ENCODE measurements at regions not wholly inside any gene's neighbourhood (a gene's known extent, or its start where the extent isn't known, plus 50 kb on each side); places are given as distances from the start of the nearest gene placed in this dataset.
A peak's percentile ranks its signal among the peaks of the same experiment; 100 is the strongest.

DNA sequence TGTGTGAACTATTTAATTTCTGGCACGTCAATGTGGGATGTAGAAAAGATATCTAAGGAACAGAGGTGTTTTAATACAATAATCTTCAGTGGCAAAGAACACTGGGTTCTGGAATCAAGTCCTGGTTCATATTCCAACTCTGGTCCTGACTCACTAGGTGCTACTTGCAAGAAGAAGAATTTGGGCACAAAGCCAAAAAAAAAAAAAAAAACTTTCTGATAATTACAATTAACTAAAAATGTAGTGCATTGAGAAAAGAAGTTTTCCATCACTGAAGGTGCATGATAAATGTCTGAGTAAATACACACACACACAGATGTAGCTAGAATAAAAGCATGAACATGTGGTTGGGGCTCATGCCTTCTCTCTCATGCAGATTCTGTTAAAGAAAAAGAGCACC lies 424.4 kb upstream of the REG3G start:
- intact Hi-C loops (cut with micrococcal nuclease; ENCODE audit: unreplicated experiment) = no loop called here
- ChIA-PET CTCF (ENCODE audit: low intra/inter-chr PET ratio, low total read pairs) (no interaction called here), POLR2A (no interaction called here)
- Histone ChIP-seq H3K36me3 (replicated peaks in 1 of 2; ENCODE audit: control insufficient read depth in 1 of 2, insufficient read depth in 2 of 2, low read length in 2 of 2) (no peaks in the 10 kb centered on the region), H3K4me2 (ENCODE audit: low read depth, low read length) (no peak overlapping the region), H3K4me1 (ENCODE audit: insufficient read depth, low read length) (no peaks in the 10 kb centered on the region), H3K9me3 (ENCODE audit: low read length) (no peaks in the 10 kb centered on the region), H3K9ac (ENCODE audit: insufficient read depth, low read depth, low read length) (no peak overlapping the region), H3K79me2 (ENCODE audit: insufficient read depth, low read length) (no peaks in the 10 kb centered on the region), H4K20me1 (ENCODE audit: insufficient read depth, low read length) (no peaks in the 10 kb centered on the region), H3K27ac (ENCODE audit: extremely low read length, insufficient read depth, low read length) (no peak overlapping the region), H3K4me3 (replicated peaks in 1 of 3; ENCODE audit: insufficient read depth in 1 of 3, low read depth in 2 of 3, low read length in 3 of 3) (no peak overlapping the region), H3K27me3 (ENCODE audit: control insufficient read depth in 1 of 2, insufficient read depth in 2 of 2, low read length in 2 of 2) (no peaks in the 10 kb centered on the region), H2AFZ (ENCODE audit: low read length) (no peak overlapping the region)
- no peak for ATAC-seq
- FAIRE-seq = no peak
- WGBS (ENCODE audit: low lambda C conversion rate) = 3% methylated on average over 1 of the region's 1 CpG
- no TSS peak for BruUV-seq (replicated peaks)
- DNase-seq (ENCODE audit: low spot score) = no peak
- in situ Hi-C loops (cut with HindIII; ENCODE audit: extremely low pct_ligation_motif_present, low pct_unique_long_range_greater_than_20kb) = no loop called here
- no peak for TF ChIP-seq ZZZ3 (CRISPR knock-in tag; IDR thresholded peaks at IDR 0.05; ENCODE audit: borderline replicate concordance)
- TF ChIP-seq HES4 (CRISPR knock-in tag; IDR thresholded peaks at IDR 0.05; ENCODE audit: borderline replicate concordance) = no peak
- 0 out of 2 replicates have a peak, but pooled peaks have one; percentile 53 for TF ChIP-seq LCORL (IDR thresholded peaks at IDR 0.05)
- TF ChIP-seq LCORL (CRISPR knock-in tag; IDR thresholded peaks at IDR 0.05) = no peak

DNA sequence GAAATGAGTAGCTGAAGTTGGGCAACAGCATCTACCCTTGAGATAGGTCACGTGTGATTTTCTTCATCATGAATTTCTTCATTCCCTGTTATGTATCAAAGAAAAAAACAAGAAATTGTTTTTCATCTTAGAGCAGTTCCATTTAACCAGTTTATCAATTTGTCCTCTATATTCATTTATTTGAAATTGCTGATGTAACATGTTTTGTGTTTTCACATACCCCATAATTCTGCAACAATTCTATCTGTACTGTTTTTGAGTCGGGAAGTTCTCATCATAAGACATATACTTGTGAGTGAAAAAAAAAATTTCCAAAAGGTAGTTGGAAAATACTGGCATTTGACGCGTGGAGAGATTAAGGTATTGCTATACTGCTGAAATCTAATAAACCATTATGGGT lies 422.6 kb upstream of the REG3G start:
- 51% methylated on average over 4 of the region's 4 CpGs for WGBS (ENCODE audit: low lambda C conversion rate)

More for the DNA sequence above, 422.6 kb upstream of the REG3G start:
- H3K27ac ChIP-seq (ENCODE audit: extremely low read length, insufficient read depth, low read length) = no peak overlapping the region
- no peak for FAIRE-seq
- H3K36me3 ChIP-seq (replicated peaks in 1 of 2; ENCODE audit: control insufficient read depth in 1 of 2, insufficient read depth in 2 of 2, low read length in 2 of 2) = no peaks in the 10 kb centered on the region
- POLR2A ChIA-PET = no interaction called here
- no peak for DNase-seq (ENCODE audit: low spot score)
- BruUV-seq (replicated peaks) = no TSS peak
- CTCF ChIA-PET (ENCODE audit: low intra/inter-chr PET ratio, low total read pairs) = no interaction called here
- ATAC-seq = no peak
- no peaks in the 10 kb centered on the region for H3K27me3 ChIP-seq (ENCODE audit: control insufficient read depth in 1 of 2, insufficient read depth in 2 of 2, low read length in 2 of 2)
- H3K9ac ChIP-seq (ENCODE audit: insufficient read depth, low read depth, low read length) = no peak overlapping the region
- H2AFZ ChIP-seq (ENCODE audit: low read length) = no peak overlapping the region
- no peak overlapping the region for H3K4me3 ChIP-seq (replicated peaks in 1 of 3; ENCODE audit: insufficient read depth in 1 of 3, low read depth in 2 of 3, low read length in 3 of 3)
- H3K79me2 ChIP-seq (ENCODE audit: insufficient read depth, low read length) = no peaks in the 10 kb centered on the region
- no peaks in the 10 kb centered on the region for H3K9me3 ChIP-seq (ENCODE audit: low read length)
- no peaks in the 10 kb centered on the region for H4K20me1 ChIP-seq (ENCODE audit: insufficient read depth, low read length)
- intact Hi-C loops (cut with micrococcal nuclease; ENCODE audit: unreplicated experiment) = no loop called here
- in situ Hi-C loops (cut with HindIII; ENCODE audit: extremely low pct_ligation_motif_present, low pct_unique_long_range_greater_than_20kb) = no loop called here
- no peaks in the 10 kb centered on the region for H3K4me1 ChIP-seq (ENCODE audit: insufficient read depth, low read length)
- no peak overlapping the region for H3K4me2 ChIP-seq (ENCODE audit: low read depth, low read length)
- TF ChIP-seq, protein P1, sequence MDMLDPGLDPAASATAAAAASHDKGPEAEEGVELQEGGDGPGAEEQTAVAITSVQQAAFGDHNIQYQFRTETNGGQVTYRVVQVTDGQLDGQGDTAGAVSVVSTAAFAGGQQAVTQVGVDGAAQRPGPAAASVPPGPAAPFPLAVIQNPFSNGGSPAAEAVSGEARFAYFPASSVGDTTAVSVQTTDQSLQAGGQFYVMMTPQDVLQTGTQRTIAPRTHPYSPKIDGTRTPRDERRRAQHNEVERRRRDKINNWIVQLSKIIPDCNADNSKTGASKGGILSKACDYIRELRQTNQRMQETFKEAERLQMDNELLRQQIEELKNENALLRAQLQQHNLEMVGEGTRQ (IDR thresholded peaks at IDR 0.05; ENCODE audit: low read depth, low read length) = peak; percentile 12; the same call in 1 of the 2 replicates
- TF ChIP-seq, protein P1 (CRISPR knock-in tag; IDR thresholded peaks at IDR 0.05; ENCODE audit: borderline replicate concordance) = no peak
- peak; percentile 57 to 70 for TF ChIP-seq MAFK (conservative IDR thresholded peaks at IDR 0.05 in 1 of 2, IDR thresholded peaks at IDR 0.05 in 1 of 2; ENCODE audit: low read length in 2 of 2)
- peak; percentile 65 for TF ChIP-seq MAFF (IDR thresholded peaks at IDR 0.05; ENCODE audit: low read depth, low read length)
- TF ChIP-seq RNF2 (conservative IDR thresholded peaks at IDR 0.05; ENCODE audit: low read depth) = no peak

Data from HepG2 (cell line).